Skeletal muscle tissue (tissue), 3 donors: ENCODE measurements at regions not wholly inside any gene's neighbourhood (a gene's known extent, or its start where the extent isn't known, plus 50 kb on each side); places are given as distances from the start of the nearest gene placed in this dataset.

ENCODE experiments used
- H3K27ac ChIP-seq: one replicate; pipeline ENCODE4 v1.7.0; 2013; ENCODE audit warnings: mild to moderate bottlenecking, low read depth, low read length, inconsistent platforms
- H3K27me3 ChIP-seq, 3 donors: one replicate each; pipeline ENCODE4 v1.7.0; 2013; ENCODE audit warnings: low read length in 3 of 3; ENCODE audit not compliant: control insufficient read depth in 3 of 3, insufficient read depth in 3 of 3
- H3K36me3 ChIP-seq, 3 donors: one replicate each; pipeline ENCODE4 v1.7.0; 2013; ENCODE audit warnings: low read length in 3 of 3; ENCODE audit not compliant: control insufficient read depth in 3 of 3, insufficient read depth in 3 of 3
- H3K4me1 ChIP-seq, 3 donors: one replicate each; pipeline ENCODE4 v1.7.0; 2013; ENCODE audit warnings: low read length in 3 of 3, mild to moderate bottlenecking in 3 of 3; ENCODE audit not compliant: control insufficient read depth in 3 of 3, insufficient read depth in 3 of 3
- H3K4me3 ChIP-seq, 3 donors: one replicate each; pipeline ENCODE4 v1.7.0; 2013; ENCODE audit warnings: low read length in 3 of 3
- H3K9ac ChIP-seq, 3 donors: one replicate each; pipeline ENCODE4 v1.7.0; 2013; ENCODE audit warnings: low read length in 3 of 3, mild to moderate bottlenecking in 3 of 3, moderate library complexity in 2 of 3, low read depth in 1 of 3
- H3K9me3 ChIP-seq, 3 donors: one replicate each; pipeline ENCODE4 v1.7.0; 2013; ENCODE audit warnings: low read length in 3 of 3; ENCODE audit not compliant: control insufficient read depth in 3 of 3
- donor health status: Osteomylitis.

DNA sequence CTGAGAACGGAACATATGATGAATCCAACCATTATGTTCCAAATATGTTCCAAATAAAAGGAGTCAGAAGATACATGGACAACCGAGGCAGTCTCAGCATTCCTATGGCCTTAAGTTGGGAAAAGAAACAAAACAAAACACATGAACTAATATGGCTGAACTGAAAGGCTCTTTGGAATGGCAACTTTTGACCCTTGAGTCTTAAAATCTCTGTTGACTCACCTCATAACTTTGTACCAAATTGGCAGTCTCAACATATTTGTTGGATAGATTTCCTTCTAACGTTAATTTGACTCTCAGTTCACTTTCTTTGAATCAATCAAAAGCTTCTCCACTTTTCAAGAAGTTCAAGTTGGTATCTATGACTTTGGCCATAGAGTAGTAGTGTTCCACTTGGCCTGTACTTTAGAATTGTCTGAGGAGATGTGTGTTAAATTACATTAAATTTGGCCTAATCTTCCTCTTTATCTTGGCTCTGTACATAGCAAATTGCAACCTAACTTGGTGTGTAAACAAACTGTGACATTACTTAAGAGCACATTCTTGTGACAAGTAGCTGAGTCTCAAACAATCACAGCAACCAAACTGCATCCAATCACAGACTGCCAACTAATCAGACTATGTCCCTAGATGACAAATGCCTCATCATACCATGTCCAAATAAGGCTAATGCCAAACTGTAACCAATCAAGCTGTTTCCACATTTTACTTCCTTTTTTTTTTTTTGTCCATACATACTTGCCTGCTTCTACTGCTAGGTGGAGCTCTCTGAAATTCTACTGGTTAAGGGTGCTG lies 208.8 kb downstream of the BMP2 start:
- H3K27me3 ChIP-seq: no peaks in the 10 kb centered on the region
- no peak overlapping the region for H3K9ac ChIP-seq
- H3K27ac ChIP-seq: no peak overlapping the region
- H3K4me1 ChIP-seq: no peaks in the 10 kb centered on the region
- H3K4me3 ChIP-seq: no peak overlapping the region
- peaks cover 0 to 3% (median 0%) of the 10 kb centered on the region in 3 donors for H3K9me3 ChIP-seq
- H3K36me3 ChIP-seq: no peaks in the 10 kb centered on the region

DNA sequence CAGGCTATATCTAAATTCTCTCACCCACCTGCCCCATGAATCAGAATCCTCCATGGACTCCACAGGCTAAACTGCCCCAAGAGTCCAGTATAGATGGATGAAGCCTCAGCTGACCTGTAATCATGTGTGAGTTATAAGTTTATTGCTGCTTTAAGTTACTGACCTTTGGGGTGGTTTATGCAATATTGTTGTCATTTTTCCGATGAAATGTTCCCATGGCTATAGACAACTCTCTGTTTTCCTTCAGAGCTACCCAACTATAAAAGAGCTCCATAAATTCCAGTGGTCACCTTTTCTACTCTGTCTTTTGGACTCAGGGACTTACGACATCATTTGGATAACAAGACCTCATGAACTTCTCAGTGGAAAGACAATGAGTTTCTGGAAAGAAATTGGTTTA lies 212.1 kb downstream of the BMP2 start:
- Histone ChIP-seq H3K4me1 (no peaks in the 10 kb centered on the region), H3K27ac (no peak overlapping the region), H3K9ac (no peak overlapping the region), H3K36me3 (no peaks in the 10 kb centered on the region), H3K9me3 (peaks cover 0 to 3% (median 0%) of the 10 kb centered on the region in 3 donors), H3K4me3 (no peak overlapping the region), H3K27me3 (no peaks in the 10 kb centered on the region)

DNA sequence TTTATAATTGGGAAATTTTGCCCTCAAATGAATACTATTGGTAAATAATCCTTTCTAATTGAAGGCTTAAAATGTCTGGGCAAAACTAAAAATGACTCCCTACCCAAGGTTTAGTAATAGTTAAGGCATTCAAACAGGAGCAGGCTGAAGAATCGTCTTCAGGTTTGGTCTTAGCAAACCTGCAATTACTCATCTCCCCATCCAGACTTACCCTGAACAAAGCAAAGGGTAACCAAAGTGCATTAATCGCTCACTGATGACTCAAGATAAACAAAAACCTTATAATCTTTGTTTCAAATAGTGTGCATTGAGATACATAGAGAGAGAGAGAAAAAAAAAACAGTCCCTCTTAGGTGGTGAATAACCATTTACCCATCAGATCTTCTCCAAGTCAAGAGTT lies 225.5 kb downstream of the BMP2 start:
- Histone ChIP-seq H3K9me3 (no peaks in the 10 kb centered on the region), H3K4me1 (no peaks in the 10 kb centered on the region), H3K27ac (no peak overlapping the region), H3K27me3 (no peaks in the 10 kb centered on the region), H3K4me3 (no peak overlapping the region), H3K36me3 (no peaks in the 10 kb centered on the region), H3K9ac (no peak overlapping the region)

DNA sequence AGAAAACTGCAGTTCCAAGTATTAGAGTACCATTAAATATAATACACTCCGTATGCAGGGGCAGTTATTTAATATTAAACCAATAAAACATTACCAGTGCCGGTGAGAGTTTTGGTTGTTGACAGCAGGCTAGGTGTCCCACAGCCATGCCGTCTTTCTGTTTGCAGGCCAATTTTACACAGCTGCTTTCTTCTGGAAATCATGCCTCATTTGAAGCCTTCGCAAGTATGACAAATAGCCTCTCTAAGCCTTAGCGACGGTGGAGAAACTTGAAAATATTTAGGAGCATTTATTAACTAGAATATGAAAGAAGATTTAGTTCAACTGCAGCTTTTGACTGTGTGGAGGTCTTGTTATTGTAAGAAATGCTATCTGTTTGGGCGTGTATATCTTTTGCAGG lies 226.0 kb downstream of the BMP2 start:
- H3K9ac ChIP-seq: no peak overlapping the region
- no peaks in the 10 kb centered on the region for H3K9me3 ChIP-seq
- no peaks in the 10 kb centered on the region for H3K36me3 ChIP-seq
- no peak overlapping the region for H3K27ac ChIP-seq
- no peaks in the 10 kb centered on the region for H3K27me3 ChIP-seq
- no peak overlapping the region for H3K4me3 ChIP-seq
- no peaks in the 10 kb centered on the region for H3K4me1 ChIP-seq

DNA sequence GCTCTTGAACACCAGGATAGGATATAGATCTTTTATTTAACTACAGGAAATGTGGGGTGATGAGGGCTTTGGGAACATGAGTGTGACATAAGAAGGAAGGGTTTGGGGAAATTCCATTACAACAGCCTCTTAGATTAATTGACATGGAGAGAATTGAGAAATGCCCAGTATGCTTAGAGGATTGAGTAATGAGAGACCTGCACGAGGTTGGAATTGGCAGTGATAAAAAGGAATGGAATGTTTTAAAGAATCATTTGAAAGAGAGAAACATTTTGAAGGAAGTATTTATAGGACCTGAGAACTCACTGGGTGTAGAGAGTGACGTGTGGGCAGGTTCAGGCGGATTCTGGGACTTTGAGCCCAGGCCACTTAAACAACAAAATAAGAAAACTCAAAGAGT lies 227.0 kb downstream of the BMP2 start:
- no peak overlapping the region for H3K27ac ChIP-seq

DNA sequence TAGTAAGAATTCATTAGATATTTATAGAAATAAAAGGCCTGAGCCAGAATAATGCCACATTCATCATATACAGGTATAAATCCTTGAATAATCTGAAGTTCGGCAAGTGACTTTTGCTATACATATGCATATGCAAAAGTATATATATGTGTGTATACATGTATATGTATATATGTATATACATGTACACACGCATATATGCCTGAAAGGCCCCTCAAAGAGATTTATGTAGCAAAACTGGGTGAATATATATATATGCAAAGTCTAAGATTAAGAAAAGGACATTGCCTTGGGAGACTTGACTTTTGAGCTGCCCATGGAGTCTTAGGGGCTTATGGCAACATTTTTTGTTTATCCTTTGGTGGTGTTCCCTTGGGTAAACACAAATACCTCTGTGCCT lies 231.4 kb downstream of the BMP2 start:
- H3K9me3 ChIP-seq: no peaks in the 10 kb centered on the region
- H3K4me1 ChIP-seq: no peaks in the 10 kb centered on the region
- no peaks in the 10 kb centered on the region for H3K36me3 ChIP-seq
- H3K9ac ChIP-seq: no peak overlapping the region
- no peak overlapping the region for H3K27ac ChIP-seq
- H3K4me3 ChIP-seq: no peak overlapping the region
- H3K27me3 ChIP-seq: no peaks in the 10 kb centered on the region

More for the DNA sequence above, 227.0 kb downstream of the BMP2 start:
- no peaks in the 10 kb centered on the region for H3K27me3 ChIP-seq
- H3K36me3 ChIP-seq: no peaks in the 10 kb centered on the region
- H3K9ac ChIP-seq: no peak overlapping the region
- H3K4me3 ChIP-seq: no peak overlapping the region
- no peaks in the 10 kb centered on the region for H3K9me3 ChIP-seq
- H3K4me1 ChIP-seq: no peaks in the 10 kb centered on the region

DNA sequence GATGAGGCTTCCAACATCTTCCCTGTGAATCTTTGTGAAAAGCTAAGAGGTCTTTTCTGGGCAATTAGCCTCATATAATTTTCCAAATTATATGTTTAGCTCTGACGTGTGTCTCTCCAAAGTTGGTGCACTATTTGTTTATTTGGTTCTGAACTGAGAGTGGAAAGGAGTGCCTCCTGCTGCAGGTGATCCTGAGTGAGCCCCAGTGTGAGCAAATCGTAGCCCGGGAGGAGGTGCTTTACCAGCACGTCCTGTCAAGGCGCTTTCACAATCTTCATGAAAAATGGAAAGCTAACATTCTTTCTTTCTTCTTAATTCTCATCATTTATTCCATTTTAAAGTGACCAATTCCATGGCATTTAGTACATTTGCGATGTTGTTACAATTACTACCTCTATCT lies 231.9 kb downstream of the BMP2 start:
- H3K36me3 ChIP-seq: no peaks in the 10 kb centered on the region
- no peaks in the 10 kb centered on the region for H3K27me3 ChIP-seq
- H3K4me1 ChIP-seq: no peaks in the 10 kb centered on the region
- H3K9me3 ChIP-seq: no peaks in the 10 kb centered on the region
- no peak overlapping the region for H3K27ac ChIP-seq
- no peak overlapping the region for H3K9ac ChIP-seq
- no peak overlapping the region for H3K4me3 ChIP-seq

DNA sequence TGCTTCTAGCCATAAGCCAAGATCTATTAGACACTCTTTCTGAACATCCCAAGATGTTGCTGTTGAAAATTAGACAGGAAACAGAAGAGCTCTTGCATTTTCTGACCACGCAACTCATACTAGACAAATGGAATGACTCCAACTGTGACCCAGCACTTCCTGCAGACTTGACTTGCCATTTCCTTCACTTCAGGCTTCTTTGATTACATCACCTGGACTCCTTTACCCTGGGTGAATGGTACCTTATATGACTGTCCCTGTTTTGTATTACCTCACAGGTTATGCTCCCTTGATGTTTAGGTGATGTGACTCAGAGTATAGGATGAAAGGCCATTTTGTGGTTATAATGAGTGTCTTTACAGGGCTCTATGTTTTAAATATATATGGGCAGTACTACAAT lies 236.1 kb downstream of the BMP2 start:
- H3K4me3 ChIP-seq: no peak overlapping the region
- no peak overlapping the region for H3K27ac ChIP-seq
- H3K27me3 ChIP-seq: no peaks in the 10 kb centered on the region
- peaks cover 0 to 3% (median 0%) of the 10 kb centered on the region in 3 donors for H3K9me3 ChIP-seq
- no peak overlapping the region for H3K9ac ChIP-seq
- H3K36me3 ChIP-seq: no peaks in the 10 kb centered on the region
- H3K4me1 ChIP-seq: no peaks in the 10 kb centered on the region

DNA sequence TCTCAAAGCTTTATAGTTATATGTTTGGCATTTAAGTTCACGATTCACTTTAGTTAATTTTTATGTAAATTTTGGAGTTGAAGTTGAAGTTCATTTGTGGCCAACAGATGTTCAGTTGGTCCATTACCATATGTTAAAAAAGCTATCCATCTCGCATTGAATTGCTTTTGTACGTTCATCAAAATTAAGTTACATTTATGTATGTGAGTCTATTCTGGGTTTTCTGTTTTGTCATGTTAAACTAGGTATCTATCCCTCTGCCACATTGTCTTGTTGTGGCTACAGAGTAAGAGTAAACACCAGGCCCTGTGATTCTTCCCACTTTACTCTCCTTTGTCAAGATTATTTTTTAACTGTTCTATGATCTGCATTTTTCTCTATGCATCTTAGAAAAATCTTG lies 237.3 kb downstream of the BMP2 start:
- no peaks in the 10 kb centered on the region for H3K27me3 ChIP-seq
- no peaks in the 10 kb centered on the region for H3K4me1 ChIP-seq
- H3K4me3 ChIP-seq: no peak overlapping the region
- no peak overlapping the region for H3K9ac ChIP-seq
- no peak overlapping the region for H3K27ac ChIP-seq
- H3K36me3 ChIP-seq: no peaks in the 10 kb centered on the region
- peaks cover 0 to 3% (median 0%) of the 10 kb centered on the region in 3 donors for H3K9me3 ChIP-seq

DNA sequence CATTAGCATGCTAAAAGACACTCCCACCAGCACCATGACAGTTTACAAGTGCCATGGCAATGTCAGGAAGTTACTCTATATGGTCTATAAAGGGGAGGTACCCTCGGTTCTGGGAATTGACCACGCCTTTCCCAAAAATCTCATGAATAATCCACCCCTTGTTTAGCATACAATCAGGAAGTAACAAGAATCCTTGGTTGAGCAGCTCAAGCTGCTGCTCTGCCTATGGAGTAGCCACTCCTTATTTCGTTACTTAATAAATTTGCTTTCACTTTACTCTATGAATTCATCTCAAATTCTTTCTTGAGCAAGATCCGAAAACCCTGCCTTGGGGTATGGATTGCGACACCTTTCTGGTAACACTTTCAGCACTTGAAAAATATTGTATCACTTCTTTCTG lies 243.0 kb downstream of the BMP2 start:
- no peak overlapping the region for H3K4me3 ChIP-seq

More for the DNA sequence above, 243.0 kb downstream of the BMP2 start:
- Histone ChIP-seq H3K4me1 (no peaks in the 10 kb centered on the region), H3K9me3 (peaks cover 0 to 3% (median 0%) of the 10 kb centered on the region in 3 donors), H3K36me3 (no peaks in the 10 kb centered on the region), H3K27me3 (no peaks in the 10 kb centered on the region), H3K9ac (no peak overlapping the region), H3K27ac (no peak overlapping the region)
